Natural killer cell (primary cell): ENCODE measurements at regions not wholly inside any gene's neighbourhood (a gene's known extent, or its start where the extent isn't known, plus 50 kb on each side); places are given as distances from the start of the nearest gene placed in this dataset.

Experiments used
- ATAC-seq, 3 donors: fragments of 150-1000 bp in 2 of 3; fragments of 200-7000 bp in 1 of 3; cut with Tn5 transposase; 1 replicate in 1 of 3; 2 replicates in 2 of 3; pipeline ENCODE4 v1.10.0; 2021; ENCODE audit warnings: mild to moderate bottlenecking in 2 of 3, moderate library complexity in 2 of 3
- DNase-seq, 2 donors: peaks; one replicate each; pipeline versions ENCODE4 v3.0.0 to v3.0.0-alpha.2; 2013 to 2021; ENCODE audit warnings: mixed read lengths in 1 of 2
- H3K27ac ChIP-seq: one replicate; pipeline ENCODE4 v1.5.1; 2013; ENCODE audit warnings: mild to moderate bottlenecking, low read length
- H3K27me3 ChIP-seq: one replicate; pipeline ENCODE4 v1.6.1; 2013; ENCODE audit warnings: low read length; ENCODE audit not compliant: control insufficient read depth, insufficient read depth
- H3K36me3 ChIP-seq: one replicate; pipeline ENCODE4 v1.6.1; 2013; ENCODE audit warnings: low read length; ENCODE audit not compliant: control insufficient read depth, insufficient read depth
- H3K4me1 ChIP-seq: one replicate; pipeline ENCODE4 v1.6.1; 2013; ENCODE audit warnings: low read length; ENCODE audit not compliant: control insufficient read depth, insufficient read depth
- H3K4me3 ChIP-seq: one replicate; pipeline ENCODE4 v1.5.1; 2013; ENCODE audit warnings: low read length
- H3K9me3 ChIP-seq: one replicate; pipeline ENCODE4 v1.6.1; 2013; ENCODE audit warnings: low read length; ENCODE audit not compliant: control insufficient read depth, insufficient read depth
- H3K27ac Mint-ChIP-seq, 2 donors: one replicate each; pipeline ENCODE4 v1.8.0; 2022; ENCODE audit warnings: mild to moderate bottlenecking in 2 of 2, mixed read lengths in 2 of 2, moderate library complexity in 1 of 2
- H3K27me3 Mint-ChIP-seq, 2 donors: one replicate each; pipeline ENCODE4 v1.8.0; 2022; ENCODE audit warnings: low read depth in 2 of 2, mixed read lengths in 2 of 2
- H3K36me3 Mint-ChIP-seq: one replicate; pipeline ENCODE4 v1.8.0; 2022; ENCODE audit warnings: mixed read lengths
- H3K4me1 Mint-ChIP-seq, 2 donors: one replicate each; pipeline ENCODE4 v1.8.0; 2022; ENCODE audit warnings: mixed read lengths in 2 of 2
- H3K4me3 Mint-ChIP-seq: one replicate; pipeline ENCODE4 v1.8.0; 2022; ENCODE audit warnings: mild to moderate bottlenecking, moderate library complexity, mixed read lengths
- H3K9me3 Mint-ChIP-seq, 2 donors: one replicate each; pipeline ENCODE4 v1.8.0; 2022; ENCODE audit warnings: mixed read lengths in 2 of 2
- CTCF ChIP-seq: fragments of 200-600 bp; IDR thresholded peaks from one replicate; pipeline ENCODE4 v1.8.0; 2022; ENCODE audit warnings: antibody characterized with exemption
- WGBS: methylation state at CpG from one replicate; pipeline ENCODE4 v1.1.7; 2013; ENCODE audit warnings: missing lambda C conversion rate; ENCODE audit not compliant: insufficient coverage; 5-methylcytosine and 5-hydroxymethylcytosine counted together
- intact Hi-C: fragments of 100-400 bp; cut with micrococcal nuclease; formaldehyde crosslinking; loops from one replicate; pipeline ENCODE4 v1.14.2; 2022

- Histone ChIP-seq H3K27ac (no peak overlapping the region), H3K36me3 (no peaks in the 10 kb centered on the region), H3K9me3 (peaks cover 4% of the 10 kb centered on the region), H3K4me1 (peaks cover 13% of the 10 kb centered on the region), H3K4me3 (no peak overlapping the region), H3K27me3 (no peaks in the 10 kb centered on the region)
- 59% methylated on average over 5 of the region's 7 CpGs for WGBS
- TF ChIP-seq CTCF = no peak
- no peak for DNase-seq
- ATAC-seq = no peak
- Mint-ChIP-seq H3K9me3 (no peaks in the 10 kb centered on the region), H3K27me3 (peaks cover 16 to 34% of the 10 kb centered on the region in 2 donors), H3K4me3 (no peak overlapping the region), H3K36me3 (no peaks in the 10 kb centered on the region), H3K27ac (no peak overlapping the region), H3K4me1 (peaks cover 20 to 23% of the 10 kb centered on the region in 2 donors)
- intact Hi-C loops = no loop called here
These were observed 228.8 kb downstream of the SMARCA2 start for GRCh38 chr9:2243666-2244555.

GRCh38 chr9:2247340-2247739 lies 232.2 kb downstream of the SMARCA2 start:
- Histone ChIP-seq H3K27ac (no peak overlapping the region), H3K9me3 (peaks cover 4% of the 10 kb centered on the region), H3K4me1 (peaks cover 6% of the 10 kb centered on the region), H3K36me3 (no peaks in the 10 kb centered on the region), H3K4me3 (no peak overlapping the region), H3K27me3 (no peaks in the 10 kb centered on the region)
- Mint-ChIP-seq H3K27me3 (peaks cover 13 to 29% of the 10 kb centered on the region in 2 donors), H3K27ac (no peak overlapping the region), H3K4me1 (peaks cover 7 to 11% of the 10 kb centered on the region in 2 donors), H3K36me3 (no peaks in the 10 kb centered on the region), H3K4me3 (no peak overlapping the region), H3K9me3 (no peaks in the 10 kb centered on the region)
- intact Hi-C loops = no loop called here
- no peak for TF ChIP-seq CTCF
- WGBS = 97% methylated on average over 4 of the region's 6 CpGs
- no peak for DNase-seq
- no peak for ATAC-seq

GRCh38 chr9:2248768-2249265 lies 233.7 kb downstream of the SMARCA2 start:
- WGBS = no CpG with 5 or more reads among the region's 1 CpG
- Histone ChIP-seq H3K27ac (no peak overlapping the region), H3K4me3 (no peak overlapping the region), H3K27me3 (no peaks in the 10 kb centered on the region), H3K4me1 (no peaks in the 10 kb centered on the region), H3K36me3 (no peaks in the 10 kb centered on the region), H3K9me3 (peaks cover 4% of the 10 kb centered on the region)
- Mint-ChIP-seq H3K4me1 (no peaks in the 10 kb centered on the region), H3K9me3 (no peaks in the 10 kb centered on the region), H3K27ac (no peak overlapping the region), H3K36me3 (no peaks in the 10 kb centered on the region), H3K4me3 (no peak overlapping the region), H3K27me3 (peaks cover 7 to 14% of the 10 kb centered on the region in 2 donors)
- ATAC-seq (no peak), DNase-seq (no peak)
- no peak for TF ChIP-seq CTCF
- intact Hi-C loops = no loop called here
